ENCODE measurements at regions not wholly inside any gene's neighbourhood (a gene's known extent, or its start where the extent isn't known, plus 50 kb on each side); places are given as distances from the start of the nearest gene placed in this dataset.
A peak's percentile ranks its signal among the peaks of the same experiment; 100 is the strongest.

DNA sequence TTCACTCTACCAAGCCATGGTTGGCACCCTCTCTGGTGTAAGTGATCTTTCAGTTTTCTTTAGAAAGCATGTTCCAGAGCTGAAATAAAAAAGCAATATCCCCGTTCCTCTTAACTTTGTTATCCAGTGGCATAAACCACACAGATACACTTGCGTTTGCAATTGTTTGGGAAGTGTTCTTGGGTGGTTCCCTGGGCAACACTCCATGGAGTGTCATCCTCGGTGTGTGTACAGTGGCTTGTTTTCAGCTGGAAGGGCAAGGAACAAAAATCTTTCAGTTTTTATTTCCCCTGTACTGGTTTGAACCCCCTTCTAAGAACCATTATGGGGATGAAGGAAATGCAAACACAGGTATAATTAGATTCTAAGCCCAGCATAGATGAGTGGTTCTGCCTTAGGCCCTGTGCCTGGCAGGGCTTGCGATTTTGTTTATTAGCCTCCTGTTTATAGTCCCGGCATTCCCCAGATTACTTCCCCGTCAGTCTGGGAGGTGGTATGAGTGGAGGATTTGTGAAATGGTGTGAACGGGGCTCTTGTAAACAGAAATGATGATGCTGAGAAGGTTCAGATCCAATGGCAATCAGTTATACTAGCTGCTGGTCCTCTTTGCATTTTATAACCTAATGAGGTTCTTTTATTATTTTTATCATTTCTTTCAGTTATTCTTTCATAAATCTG, 76.0 kb upstream of the CD180 start:
- TF ChIP-seq, protein P1, sequence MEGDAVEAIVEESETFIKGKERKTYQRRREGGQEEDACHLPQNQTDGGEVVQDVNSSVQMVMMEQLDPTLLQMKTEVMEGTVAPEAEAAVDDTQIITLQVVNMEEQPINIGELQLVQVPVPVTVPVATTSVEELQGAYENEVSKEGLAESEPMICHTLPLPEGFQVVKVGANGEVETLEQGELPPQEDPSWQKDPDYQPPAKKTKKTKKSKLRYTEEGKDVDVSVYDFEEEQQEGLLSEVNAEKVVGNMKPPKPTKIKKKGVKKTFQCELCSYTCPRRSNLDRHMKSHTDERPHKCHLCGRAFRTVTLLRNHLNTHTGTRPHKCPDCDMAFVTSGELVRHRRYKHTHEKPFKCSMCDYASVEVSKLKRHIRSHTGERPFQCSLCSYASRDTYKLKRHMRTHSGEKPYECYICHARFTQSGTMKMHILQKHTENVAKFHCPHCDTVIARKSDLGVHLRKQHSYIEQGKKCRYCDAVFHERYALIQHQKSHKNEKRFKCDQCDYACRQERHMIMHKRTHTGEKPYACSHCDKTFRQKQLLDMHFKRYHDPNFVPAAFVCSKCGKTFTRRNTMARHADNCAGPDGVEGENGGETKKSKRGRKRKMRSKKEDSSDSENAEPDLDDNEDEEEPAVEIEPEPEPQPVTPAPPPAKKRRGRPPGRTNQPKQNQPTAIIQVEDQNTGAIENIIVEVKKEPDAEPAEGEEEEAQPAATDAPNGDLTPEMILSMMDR (IDR thresholded peaks at IDR 0.05; ENCODE audit: low read length, missing control alignments), result no peak
- DNase-seq (ENCODE audit: low read depth), result no peak
- H3K4me3 ChIP-seq (replicated peaks; ENCODE audit: low read depth, low read length), result no peak overlapping the region

DNA sequence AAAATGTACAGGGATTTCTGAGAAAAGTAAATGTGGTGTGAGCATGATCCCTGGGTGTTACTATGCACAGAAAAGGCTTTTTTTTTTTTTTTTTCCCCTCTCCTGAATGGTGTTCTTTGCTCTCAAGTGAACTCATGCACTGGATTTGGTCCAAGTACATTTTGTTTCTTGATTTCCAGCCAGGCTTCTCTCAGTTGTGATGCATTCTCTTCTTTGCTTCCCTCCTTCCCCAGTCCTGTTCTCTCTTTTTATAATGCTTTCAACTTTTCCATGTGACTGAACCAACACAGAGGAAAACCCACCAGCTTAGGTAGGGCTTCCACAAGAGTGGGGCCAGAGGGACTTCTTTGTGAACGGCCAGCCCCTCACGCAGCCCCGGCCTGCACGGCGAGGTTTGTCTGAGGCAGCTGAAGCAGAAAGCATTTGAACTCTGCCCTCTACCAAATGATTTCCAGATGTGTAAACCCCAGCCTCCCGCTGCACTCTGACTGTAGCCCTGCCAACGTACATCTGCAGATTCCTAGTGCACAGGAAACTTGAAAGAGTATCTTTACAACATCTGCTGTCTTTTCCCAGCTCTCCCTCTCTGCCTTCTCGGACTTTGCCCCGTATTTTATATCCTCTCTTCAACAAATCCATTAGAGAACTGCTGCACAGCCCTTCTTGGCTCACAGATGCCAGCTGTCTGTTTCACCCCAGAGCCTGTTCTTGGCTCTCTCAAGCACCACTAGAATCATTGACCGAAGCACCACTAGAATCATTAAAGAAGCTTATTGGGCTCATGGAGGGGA, 71.8 kb upstream of the CD180 start:
- TF ChIP-seq, protein P1 (IDR thresholded peaks at IDR 0.05; ENCODE audit: low read length, missing control alignments), result no peak
- DNase-seq (ENCODE audit: low read depth), result peak; percentile 99
- H3K4me3 ChIP-seq (replicated peaks; ENCODE audit: low read depth, low read length), result peak overlapping the region; percentile 32

DNA sequence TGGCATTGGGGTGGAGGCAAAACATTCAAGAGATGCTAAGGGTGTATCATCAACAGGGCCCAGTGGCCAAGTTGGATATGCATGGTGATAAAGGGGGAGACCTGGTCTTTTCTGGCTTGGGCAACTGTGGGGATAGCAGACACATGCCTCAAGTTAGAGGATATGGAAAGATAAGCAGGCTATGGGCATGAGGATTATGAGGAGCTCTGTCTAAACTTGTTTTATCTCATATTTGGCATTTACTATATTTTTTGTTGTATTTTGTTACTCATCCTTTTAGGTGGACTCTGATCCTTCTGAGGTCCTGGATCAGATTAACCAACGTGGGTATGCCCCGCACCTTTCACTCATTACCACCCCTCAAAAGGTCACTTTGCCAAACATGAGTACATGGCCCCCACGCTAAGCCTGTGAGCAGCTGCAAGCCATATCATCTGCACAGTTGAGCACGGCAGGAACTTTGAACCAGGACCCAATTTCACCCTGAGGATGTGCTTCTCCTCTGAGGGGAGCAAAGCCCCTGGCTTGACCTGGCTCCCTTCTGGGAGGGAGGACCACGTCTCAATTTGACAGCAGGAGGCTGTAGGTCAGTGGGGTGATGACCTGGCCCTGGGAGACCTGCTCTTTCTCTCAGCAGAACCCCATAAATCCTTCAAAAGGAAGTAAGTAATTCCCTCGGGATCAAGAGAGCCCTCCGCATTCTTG, 71.1 kb upstream of the CD180 start:
- TF ChIP-seq, protein P1 (IDR thresholded peaks at IDR 0.05; ENCODE audit: low read length, missing control alignments), result no peak
- no peak overlapping the region for H3K4me3 ChIP-seq (replicated peaks; ENCODE audit: low read depth, low read length)
- DNase-seq (ENCODE audit: low read depth), result no peak

DNA sequence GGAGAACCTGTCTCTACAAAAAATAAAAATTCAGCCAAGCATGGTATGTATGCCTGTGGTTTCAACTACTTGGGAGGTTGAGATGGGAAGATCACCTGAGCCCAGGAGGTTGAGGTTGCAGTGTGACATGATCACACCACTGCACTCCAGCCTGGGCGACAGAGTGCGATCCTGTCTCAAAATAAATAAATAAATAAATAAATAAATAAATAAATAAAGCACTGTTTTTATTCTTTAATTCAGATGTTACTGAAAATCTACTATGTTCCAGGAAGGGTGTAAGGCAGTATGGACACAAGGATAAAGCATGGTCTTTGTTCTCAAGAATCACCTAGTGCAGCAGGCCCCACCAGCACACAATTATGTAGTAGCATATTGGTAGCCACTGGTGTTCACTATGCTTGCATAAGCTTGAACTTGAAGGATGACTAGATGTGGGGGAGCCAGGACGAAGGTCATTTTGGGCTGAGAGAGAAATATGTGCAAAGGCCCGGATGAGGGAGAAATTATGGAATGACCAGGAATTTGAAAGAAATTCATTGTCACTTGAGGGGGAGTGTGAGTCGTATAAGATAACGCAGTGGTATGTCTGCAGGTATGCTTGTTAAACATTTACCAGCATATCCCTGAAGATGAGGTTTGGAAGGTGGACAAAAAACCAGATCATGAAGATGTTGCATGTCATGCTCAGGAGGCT, 70.2 kb upstream of the CD180 start:
- no peak overlapping the region for H3K4me3 ChIP-seq (replicated peaks; ENCODE audit: low read depth, low read length)
- no peak for DNase-seq (ENCODE audit: low read depth)

DNA sequence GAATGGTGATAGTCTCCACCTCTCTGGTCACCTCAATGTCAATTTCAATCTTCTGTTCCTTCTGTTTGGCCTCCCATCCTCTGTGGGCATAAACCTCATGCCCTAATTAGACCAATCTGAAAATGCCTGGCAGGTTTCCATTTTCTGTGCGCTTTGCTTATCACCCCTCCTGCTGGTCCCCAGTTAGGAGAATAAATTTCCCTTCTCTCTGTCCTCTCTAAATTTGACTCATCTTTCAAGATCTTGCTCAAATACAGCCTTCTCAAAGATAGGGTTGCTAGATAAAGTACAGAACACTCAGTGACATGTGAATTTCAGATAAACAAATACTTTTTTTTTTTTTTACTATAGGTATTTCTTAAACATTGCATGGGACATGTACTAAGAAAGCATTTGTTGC, 69.4 kb upstream of the CD180 start:
- no peak overlapping the region for H3K4me3 ChIP-seq (replicated peaks; ENCODE audit: low read depth, low read length)
- no peak for DNase-seq (ENCODE audit: low read depth)
- TF ChIP-seq, protein P1 (IDR thresholded peaks at IDR 0.05; ENCODE audit: low read length, missing control alignments), result no peak

More for the DNA sequence above, 70.2 kb upstream of the CD180 start:
- TF ChIP-seq, protein P1 (IDR thresholded peaks at IDR 0.05; ENCODE audit: low read length, missing control alignments), result no peak

DNA sequence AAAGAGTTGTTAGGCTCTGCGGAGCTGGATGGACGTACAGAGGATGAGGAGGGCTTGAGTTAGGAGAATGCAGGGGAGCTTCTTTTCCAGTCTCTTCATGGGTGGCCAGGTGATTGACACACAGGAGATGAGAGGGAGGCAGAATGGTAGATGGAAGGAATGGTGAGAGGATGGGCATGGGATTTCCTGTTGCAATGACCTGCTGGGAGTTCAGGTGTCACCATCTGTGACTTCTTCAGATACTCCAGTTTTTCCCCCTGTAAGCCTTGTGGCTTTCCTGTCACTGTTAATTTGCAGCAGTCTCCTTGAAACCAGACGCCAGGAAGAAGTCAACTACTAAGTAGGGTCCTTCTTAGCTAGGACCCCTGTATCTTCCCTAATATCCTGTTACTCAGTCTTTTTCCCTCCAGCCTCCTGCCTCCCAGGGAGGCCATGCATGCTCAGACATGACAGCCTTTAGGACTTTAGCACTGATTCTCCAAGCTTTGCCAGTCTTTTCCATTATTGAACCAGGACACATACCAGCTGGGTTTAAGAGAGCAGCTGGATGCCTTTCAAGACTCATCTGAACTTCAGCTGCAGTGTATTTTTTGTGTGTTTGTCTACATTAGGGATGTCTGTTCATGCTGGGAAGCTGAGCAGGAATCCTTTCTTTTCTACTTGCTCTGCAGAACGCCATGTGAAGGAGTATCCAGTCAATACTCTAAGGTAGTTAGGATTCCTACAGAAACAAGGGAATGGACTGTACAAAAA, 67.2 kb upstream of the CD180 start:
- TF ChIP-seq, protein P1 (IDR thresholded peaks at IDR 0.05; ENCODE audit: low read length, missing control alignments), result no peak
- no peak overlapping the region for H3K4me3 ChIP-seq (replicated peaks; ENCODE audit: low read depth, low read length)
- DNase-seq (ENCODE audit: low read depth), result no peak
